Activated CD8-positive, alpha-beta memory T cell treated with anti-CD3 and anti-CD28 coated beads, Interleukin-2, amount 50 U/mL, for 48 hours (primary cell): ENCODE measurements at regions not wholly inside any gene's neighbourhood (a gene's known extent, or its start where the extent isn't known, plus 50 kb on each side); places are given as distances from the start of the nearest gene placed in this dataset.
"Not testable (repeated sequence)": the region's sequence is repeated elsewhere in the genome, so short reads cannot be mapped to it uniquely, and the experiment has no call there.

Experiments used
- DNase-seq: peaks from one replicate; pipeline ENCODE4 v3.0.0-alpha.2; 2020

DNA sequence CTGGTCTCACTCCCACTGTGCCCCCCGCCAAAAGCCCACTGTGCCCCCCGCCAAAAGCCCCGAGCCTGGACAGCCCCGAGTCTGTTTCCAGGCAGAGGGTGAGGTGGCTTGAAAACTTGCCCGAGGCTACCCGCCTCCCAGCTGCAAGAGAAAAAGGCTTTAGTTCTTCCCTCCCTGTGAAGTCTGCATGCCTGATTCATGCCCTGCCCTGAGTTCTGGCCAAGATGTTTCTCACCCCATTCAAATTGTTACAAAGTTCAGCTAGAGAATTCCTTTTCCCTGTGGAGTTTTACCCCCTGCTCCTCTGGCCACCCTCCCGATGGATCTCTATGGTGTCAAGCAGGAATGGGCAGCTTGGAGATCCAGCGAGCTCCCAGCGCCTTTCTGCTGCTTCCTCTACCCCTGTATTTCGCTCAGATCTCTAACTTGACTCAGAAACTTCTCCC lies 298.8 kb upstream of the MAP3K7 start:
- DNase-seq = no peak

DNA sequence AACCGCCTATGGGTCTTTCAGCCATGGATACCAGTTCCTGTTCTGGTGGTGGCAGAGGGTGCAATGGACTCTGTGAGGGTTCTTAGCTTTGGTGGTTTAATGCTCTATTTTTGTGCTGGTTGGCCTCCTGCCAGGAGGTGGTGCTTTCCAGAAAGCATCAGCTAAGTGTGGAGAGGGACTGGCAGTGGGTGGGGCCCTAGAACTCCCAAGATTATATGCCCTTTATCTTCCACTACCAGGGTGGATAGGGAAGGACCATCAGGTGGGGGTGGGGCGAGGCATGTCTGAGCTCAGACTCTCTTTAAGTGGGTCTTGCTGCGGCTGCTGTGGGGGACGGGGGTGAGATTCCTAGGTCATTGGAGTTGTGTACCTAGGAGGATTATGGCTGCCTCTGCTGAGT lies 298.3 kb upstream of the MAP3K7 start:
- not testable (repeated sequence) for DNase-seq

DNA sequence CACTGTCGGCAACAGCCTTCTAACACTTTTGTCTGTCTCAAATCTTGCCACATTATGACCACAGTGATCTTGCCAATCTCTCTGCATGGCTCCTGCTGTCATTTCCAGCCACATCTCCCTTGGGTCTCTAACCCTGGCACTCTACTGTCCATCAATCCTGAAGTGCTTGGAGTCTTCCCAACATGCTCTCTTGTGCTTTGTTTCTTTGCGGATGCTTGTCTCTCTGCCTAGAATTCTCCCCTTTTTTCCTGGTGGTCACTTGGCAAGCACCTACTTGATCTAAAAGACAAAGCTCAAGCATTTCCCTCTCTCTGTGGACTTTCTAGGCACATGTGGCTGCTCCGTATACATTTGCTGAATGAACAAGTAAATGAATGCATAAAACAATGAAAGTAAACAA lies 290.7 kb upstream of the MAP3K7 start:
- DNase-seq = no peak

DNA sequence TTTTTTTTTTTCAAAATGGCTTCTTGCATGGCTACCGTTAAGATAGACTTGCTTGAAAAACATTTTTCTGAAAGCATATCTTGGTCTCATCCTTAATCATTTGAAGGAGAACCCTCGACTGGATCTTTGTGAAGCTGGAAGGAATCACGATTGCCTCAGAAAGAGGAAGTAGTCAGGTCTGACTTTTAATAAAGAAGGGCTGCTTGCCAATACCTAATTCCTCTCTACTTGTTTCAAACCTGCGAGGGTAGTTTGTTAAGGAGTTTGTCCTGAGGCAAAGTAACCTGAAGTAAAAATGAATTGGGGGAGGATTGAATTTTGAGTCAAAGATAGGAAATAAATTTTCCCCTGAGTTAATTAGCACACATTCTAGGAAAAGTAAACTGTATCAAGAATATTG lies 288.1 kb upstream of the MAP3K7 start:
- no peak for DNase-seq

DNA sequence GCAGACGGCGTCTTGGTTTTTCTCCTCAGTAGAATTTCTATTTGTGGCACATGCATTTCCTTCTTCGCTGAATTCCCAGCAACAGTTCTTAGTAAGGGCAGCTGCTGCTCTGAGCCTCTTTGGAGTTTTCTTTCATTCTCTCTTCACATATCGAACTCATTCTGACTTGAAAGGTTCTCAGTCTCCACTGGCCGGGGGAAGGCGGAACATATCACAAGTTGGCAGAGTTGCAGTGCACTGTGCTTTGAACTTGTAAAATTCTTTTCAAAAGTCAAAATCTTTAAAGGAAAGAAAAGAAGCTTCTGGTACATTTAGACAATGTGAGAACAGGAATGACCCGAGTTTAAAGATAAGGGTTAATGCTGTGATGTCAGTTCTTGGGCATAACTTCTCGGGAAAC lies 286.1 kb upstream of the MAP3K7 start:
- DNase-seq = no peak

DNA sequence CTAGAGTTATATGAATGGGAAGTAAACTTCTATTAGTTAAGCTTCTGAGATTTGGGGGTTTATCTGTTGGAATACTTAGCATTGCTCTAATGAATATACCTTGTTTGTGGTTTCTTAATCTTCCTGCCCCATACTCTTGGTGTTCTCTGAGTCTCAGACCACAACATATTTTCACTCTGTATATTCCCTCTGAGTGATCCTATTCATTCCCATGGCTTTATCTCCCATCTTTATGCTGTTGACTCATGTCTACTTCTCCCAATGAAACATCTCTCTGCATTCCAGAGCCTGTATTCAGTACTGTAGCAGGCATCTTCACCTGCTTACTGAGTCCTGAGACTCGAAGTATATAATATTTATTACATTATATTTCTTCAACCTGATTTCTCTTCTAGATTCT lies 283.7 kb upstream of the MAP3K7 start:
- no peak for DNase-seq

DNA sequence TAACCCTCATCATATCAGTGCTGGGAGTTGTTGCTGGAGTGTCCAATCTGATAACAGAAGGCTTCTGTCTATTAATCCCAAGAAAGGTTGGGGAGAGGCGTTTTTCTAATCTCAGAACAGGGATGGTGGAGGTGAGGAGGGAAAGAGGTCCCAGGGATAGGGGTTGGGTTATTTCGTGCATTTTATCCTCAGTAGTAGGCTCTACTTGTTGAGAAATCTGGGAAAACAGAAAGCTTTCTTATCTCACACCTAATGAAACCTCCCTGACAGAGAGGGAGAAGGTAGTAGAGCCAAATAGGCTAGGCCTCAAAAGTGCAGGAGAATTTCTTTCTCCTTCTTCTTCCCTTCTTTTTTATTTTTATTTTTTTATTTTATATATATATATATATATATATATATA lies 281.8 kb upstream of the MAP3K7 start:
- no peak for DNase-seq

DNA sequence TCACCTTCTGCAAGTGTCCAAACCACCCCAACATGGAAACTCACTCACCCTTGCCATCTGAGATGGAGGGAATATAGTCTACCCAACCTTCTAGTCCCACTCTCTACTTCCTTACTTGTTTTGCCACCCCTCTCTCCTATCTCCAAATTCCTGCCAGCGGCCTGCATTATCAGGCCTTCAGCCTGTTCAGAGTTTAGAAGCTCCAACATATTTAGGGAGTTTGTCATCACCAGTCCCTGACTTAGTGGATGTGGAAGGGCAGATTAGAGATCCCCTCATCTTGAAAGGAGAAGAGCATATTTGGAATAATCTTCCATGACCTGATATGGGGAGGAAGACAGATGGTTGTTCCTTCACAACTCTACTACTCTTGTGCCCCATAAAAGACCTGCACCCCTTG lies 281.4 kb upstream of the MAP3K7 start:
- DNase-seq = no peak

DNA sequence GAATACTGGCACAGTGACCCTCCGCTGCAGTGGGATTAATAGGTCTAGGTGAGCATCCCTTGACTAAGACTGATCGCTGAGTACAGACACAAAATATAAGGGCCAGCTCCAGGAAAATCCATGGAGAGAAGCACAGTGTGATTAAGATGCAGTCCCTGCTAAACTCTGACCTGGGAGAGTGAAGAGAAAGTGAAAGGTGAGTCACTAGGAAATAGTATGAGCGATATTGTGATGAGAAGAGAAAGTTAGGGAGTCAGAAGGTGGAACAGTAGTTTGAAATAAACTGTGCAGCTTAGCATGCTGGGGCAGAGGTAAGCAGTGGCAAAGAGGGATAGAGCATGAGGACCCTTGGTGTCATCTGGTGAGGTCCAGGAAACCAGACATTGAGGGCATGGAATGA lies 278.6 kb upstream of the MAP3K7 start:
- DNase-seq = no peak

DNA sequence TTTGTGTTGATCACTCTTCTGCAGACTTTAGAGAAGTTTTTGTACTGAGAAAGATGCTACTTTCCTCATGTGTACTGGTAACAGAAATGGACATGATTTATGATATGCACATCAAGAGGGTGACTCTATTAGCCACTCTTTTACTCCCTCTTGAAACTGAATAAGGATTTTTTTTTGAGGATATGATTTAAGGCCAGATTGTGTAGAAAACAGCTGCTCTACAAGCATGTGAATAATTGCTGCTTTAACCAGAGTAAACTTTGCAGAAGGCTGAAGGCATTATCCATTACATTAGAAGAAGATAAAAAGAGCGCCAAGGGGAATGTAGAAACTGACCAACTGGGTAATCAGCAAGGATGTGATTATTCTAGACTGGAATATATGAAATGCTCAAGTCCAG lies 276.2 kb upstream of the MAP3K7 start:
- DNase-seq = no peak

DNA sequence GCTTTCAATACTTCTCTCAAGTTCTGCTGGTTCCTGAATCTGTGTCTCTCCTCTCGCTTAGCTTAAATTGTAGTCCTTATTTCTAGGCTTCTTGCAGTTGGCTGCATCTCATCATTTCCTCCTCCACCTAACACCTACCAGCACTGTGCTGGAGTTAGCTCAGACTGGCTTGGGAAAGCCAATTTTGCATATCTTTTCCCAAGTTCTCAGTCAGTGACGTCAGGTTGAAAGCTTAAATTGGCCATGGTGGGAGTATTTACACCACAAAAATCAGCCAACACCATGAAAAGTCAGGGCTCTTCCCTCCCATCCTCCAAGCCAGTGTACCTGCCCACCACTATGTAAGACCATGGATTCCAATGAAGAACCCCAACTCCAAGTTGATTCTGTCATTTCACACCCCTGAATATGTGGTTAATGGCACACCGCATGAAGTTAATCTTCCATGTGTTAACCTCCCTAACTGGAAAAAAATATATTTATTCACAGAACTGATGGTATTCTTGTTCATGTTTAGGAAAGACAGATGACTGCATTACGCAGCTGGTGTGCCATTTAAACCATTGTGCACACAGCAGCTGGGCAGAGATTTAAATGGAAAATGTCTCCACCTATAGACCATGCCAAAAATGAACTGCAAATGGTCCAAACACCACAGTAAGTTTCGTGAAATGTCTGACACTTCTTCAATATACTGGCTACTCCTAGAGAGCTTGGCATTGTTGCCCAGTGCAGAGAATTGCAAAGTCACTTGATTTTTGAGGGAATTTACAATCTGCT lies 274.1 kb upstream of the MAP3K7 start:
- no peak for DNase-seq

DNA sequence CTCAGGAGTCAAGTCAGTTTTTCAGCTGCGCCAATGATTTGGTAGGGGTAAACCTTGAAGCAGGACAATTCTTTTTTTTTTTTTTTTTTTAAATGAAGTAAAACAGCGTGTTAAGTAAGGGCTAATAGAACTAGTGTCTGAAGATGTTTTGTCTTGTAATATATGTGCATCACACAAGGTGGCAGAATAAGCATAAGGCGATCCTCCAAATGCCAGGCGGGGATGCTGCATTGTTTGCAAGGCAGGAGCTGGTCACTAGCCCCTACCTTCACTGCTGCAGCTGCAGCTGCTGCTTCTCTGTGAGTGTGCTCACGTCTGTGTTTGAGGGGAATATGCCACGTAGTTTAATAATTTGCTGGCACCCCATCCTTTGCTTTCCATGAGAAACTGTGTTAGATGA lies 272.7 kb upstream of the MAP3K7 start:
- DNase-seq = no peak

DNA sequence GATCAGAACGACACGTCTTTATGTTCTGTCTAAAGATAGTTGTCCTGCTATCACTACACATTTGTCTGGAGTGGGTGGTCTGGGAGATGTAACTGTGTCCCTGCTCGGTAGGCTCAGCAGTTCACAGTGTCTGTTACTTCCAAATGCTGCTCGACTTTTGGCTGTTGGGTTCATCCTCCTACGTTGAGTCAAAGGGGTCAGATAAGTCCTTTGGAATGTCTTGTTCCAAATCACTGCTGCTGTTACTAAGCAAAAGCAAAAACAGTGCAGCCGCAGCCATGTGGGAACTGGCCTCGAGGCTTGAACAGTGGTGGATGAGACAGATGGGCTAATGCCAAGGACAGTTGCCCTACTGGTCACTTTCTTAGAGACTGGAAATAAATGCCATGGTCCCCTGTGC lies 272.2 kb upstream of the MAP3K7 start:
- no peak for DNase-seq

DNA sequence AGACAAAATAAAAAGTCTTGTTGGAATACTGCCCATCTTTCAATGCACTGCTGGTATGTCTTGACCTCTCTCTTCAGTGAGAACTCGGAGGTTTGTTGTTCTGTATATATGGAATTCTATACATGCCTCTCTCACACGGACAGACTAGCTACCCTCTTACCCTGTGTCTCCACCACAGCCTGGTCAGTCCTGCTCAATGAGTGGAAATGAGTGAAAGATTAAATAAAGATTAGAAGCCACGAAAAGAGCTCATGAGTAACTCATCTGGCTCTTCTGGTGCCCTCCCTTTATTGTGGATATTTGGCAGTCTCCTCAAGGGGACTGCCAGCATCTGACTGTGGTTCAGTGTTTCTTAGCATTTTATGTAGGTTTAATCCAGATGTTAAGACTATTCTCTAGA lies 262.8 kb upstream of the MAP3K7 start:
- DNase-seq = no peak

DNA sequence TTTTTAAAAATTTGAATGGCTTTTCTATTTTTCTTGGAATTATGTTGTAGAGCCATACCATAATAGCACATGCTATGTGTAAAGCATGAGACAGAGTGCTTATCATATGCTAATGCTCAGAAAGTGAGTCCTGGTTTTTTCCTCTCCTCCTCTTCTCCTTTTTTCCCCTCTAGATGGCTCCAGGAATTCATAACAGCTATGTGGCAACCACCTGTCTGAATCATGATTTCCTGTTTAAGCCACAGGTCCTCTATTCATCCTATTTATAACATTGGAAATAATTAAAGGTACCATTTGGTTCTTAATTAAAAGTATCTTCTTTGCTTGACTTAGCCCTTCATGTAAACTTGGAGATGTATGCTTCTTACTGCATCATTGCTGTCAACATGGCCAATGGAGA lies 260.0 kb upstream of the MAP3K7 start:
- DNase-seq = no peak

DNA sequence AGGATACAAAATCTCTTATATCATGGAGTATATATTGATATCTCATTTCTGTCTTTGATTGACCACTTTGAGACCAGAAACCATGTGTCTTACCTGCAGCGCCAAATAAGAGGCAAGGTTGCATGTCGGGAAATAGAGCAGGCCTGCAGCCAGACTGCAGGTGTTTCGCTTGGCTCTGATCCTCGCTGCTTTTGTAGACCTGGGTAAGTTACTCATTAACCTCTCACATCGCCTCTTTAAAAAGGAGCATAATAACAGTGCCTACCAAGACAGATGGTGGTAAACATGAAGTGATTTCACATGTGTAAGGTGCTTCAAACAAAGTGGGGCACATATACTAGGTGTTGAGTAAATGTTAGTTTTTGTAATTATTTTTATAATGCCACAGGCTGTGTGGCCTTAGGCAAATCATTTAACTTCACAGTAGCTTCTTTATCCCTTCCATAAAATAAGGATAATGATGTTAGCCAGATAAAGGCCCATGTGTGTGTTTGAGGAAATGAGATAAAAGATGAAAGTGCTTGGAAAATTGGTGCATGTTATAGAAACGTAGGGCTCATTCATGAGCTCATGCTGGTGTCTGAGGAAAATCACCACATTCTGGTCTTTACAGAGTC lies 248.8 kb upstream of the MAP3K7 start:
- no peak for DNase-seq

DNA sequence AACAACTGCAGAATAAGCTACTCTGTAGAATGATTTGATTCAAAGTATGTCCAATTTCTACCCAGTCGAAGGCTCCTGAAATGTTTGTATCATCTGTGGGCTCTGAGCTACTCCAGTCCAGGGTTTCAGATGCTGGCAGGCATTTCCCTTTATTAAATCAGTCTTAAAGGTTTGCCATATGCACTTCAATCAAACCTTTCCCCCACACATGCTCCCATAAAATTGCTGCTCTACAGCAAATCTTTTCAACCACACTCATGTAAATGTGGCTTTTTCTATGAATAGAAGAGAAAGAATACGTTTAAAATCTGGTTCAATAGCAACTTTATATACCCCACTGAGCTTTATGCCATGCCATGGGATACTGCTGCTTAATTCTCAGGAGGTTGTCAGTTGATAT lies 242.4 kb upstream of the MAP3K7 start:
- no peak for DNase-seq

DNA sequence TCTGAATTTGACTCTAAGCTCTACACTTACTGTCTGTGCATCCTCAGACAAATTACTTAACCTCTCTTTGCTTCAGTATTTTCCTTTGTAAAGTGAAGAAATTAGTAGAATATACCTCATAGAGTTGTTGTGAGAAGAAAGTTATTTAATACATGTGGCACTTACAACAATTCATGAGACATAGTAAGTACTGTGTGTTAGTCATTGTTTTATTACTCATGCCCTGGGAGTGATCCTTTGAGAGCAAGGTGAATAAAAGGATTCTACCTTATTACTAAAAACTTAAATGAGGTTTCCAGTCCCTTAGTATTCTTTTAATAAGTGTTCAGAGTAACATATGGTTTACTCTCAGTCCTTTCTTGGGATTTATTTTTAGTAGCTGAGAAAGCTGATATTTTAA lies 233.6 kb upstream of the MAP3K7 start:
- DNase-seq = no peak

DNA sequence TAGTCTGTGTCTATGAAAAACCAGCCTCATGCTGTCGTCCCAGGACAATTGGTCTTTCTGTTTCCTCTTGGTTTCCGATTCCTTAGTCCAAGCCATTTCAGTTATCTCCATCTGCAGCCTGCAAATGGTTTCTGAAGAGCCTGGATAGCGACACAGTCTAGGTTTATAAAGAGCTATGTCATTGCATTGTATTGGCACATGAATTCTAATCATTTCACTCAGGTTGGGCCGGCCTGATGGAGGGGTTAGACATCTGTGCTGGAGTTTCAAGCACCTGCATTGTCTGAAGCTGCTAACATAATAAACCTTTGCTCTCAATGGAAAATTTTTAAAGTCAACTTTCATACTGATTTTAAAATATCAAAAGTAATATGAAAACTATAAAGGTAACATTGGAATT lies 232.6 kb upstream of the MAP3K7 start:
- DNase-seq = no peak

DNA sequence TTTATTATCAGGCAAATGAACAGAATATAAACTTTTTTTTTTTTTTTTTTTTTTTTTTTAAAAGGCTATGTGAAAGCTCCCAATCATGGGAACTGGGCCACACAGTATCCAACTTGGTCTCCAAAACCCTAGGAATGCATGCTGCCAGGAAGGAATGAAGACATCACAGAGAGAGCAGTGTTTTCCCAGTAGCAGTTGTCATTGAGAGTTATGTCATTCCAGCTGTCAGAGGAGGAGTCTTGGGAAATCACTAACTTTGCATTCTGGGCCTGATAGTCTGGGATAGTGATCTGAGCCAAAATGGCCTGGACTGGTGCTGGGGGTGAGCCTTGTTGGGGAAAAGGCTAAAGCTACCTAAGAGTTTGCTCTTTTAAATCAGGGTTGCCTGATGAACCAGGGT lies 231.3 kb upstream of the MAP3K7 start:
- DNase-seq = no peak

DNA sequence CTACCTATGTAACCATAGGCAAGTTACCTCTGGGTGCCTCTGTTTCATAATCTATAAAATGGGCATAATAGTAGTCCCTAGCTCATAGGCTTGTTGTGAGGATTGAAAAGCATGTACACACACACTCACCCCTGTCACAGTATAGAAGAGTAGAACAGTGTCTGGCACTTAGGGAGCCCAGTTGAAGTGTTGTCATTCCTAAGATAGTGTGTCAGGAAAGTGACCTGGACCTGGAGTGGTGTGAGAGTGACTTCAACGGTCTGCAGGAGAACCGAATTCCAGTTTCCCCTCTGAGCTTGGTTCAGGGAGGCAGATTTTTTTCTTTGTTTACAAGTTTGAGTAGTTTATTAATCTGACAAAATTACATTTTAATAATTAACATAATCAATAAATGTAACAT lies 229.9 kb upstream of the MAP3K7 start:
- no peak for DNase-seq

DNA sequence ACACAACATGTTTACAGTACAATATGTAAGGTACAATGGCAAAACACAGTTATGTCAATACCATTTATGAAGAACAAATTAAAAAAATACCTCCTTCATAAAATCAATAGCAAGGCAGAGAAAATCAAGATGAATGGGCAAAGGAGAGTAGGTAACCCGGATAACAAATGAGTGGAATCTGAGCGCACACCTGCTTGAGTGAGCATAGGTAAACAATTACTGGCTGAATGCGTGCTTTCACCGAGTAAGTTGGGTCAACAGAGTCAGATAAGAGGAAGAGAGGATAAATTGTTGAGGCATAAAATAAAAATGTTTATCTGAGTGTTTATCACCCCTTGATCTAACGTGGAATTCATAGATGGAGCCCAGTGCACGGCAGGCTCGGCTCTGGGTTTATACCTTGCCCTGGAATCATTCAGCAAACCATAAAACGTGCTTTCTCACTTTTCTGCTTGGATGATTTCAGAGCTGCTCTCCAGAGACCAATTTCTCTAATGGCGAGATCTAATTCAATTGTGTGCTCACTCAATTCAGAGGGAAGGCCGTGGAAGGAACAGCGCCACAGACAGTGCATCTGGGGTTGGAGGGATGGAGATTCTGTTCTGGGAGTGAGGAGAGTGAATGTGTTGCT lies 224.8 kb upstream of the MAP3K7 start:
- no peak for DNase-seq

DNA sequence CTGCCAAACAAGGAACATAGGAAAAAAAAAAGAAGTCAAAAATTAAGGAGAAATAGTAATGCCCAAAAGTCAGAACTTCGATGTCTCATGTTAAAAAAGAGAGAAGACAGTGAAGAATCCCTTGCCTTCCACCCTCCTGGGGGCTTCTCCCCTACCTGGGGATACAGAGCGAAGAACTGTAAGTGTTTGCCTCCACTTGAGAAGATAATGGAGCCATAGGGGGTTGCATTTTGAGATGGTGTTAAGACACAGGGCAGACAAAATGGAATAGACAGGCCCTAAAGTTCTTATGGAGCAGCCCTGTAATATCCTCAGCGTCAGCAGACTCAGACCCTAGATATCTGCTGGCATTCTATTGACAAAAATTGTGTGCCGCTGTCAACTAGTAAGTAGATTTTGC lies 222.2 kb upstream of the MAP3K7 start:
- DNase-seq = no peak
